Prostate gland (tissue), 2 donors: ENCODE measurements at regions not wholly inside any gene's neighbourhood (a gene's known extent, or its start where the extent isn't known, plus 50 kb on each side); places are given as distances from the start of the nearest gene placed in this dataset.

Experiments
- CTCF ChIP-seq, 4 experiments: fragments of 200-600 bp in 2 of 4; fragments of 450-650 bp in 2 of 4; sonication (generic) in 2 of 4; IDR thresholded peaks; 1 replicate in 3 of 4; 2 replicates in 1 of 4; pipeline ENCODE4 v1.5.1; 2016 to 2019; ENCODE audit warnings: antibody characterized with exemption in 4 of 4, mild to moderate bottlenecking in 2 of 4, moderate library complexity in 2 of 4
- POLR2A ChIP-seq: fragments of 450-650 bp; IDR thresholded peaks from one replicate; pipeline ENCODE4 v1.6.1; 2016; ENCODE audit warnings: antibody characterized with exemption, mild to moderate bottlenecking
- POLR2AphosphoS5 ChIP-seq: sonication (generic); formaldehyde crosslinking; IDR thresholded peaks from one replicate; pipeline ENCODE4 v1.6.1; 2017; ENCODE audit warnings: antibody characterized with exemption

GRCh38 chr3:176491084-176491483, 706.2 kb downstream of the TBL1XR1 start:
- TF ChIP-seq CTCF (IDR thresholded peaks at IDR 0.05) (no peak), POLR2AphosphoS5 (no peak), POLR2A (no peak)
